GM12878 (cell line): ENCODE measurements at regions not wholly inside any gene's neighbourhood (a gene's known extent, or its start where the extent isn't known, plus 50 kb on each side); places are given as distances from the start of the nearest gene placed in this dataset.

ENCODE experiments used
- ATAC-seq: fragments of 200-7000 bp; cut with Tn5 transposase; 3 replicates; pipeline ENCODE4 v1.9.1; 2020; ENCODE audit warnings: mild to moderate bottlenecking, moderate library complexity
- BruUV-seq: library from RNA; stranded (reverse); fragments of 400-500 nt; replicated peaks from 2 replicates; lab custom pipeline; 2021; lab: Mats Ljungman, UMichigan
- CTCF ChIA-PET: fragments of 300-600 bp; sonication (Branson Sonifier 250); formaldehyde crosslinking; extraction: SDS; loops from one replicate; lab custom pipeline; 2021; ENCODE audit warnings: inconsistent platforms; lab: Yijun Ruan, JAX
- POLR2A ChIA-PET: fragments of 350-600 bp; formaldehyde crosslinking; extraction: SDS; loops from one replicate; lab custom pipeline; 2021; ENCODE audit warnings: inconsistent platforms; lab: Charles Lee
- RAD21 ChIA-PET: fragments of 300-600 bp; sonication (Branson Sonifier 250); formaldehyde crosslinking; loops from one replicate; lab custom pipeline; 2023; ENCODE audit warnings: antibody characterized with exemption; ENCODE audit not compliant: unreplicated experiment; lab: Charles Lee
- SMC1A ChIA-PET: fragments of 300-600 bp; sonication (Branson Sonifier 250); formaldehyde crosslinking; loops from one replicate; lab custom pipeline; 2023; ENCODE audit not compliant: unreplicated experiment, uncharacterized antibody; lab: Charles Lee
- DNase-seq: peaks from one replicate; pipeline ENCODE4 v3.0.0-alpha.2; 2011; ENCODE audit warnings: low read depth, low spot score
- FAIRE-seq: peaks from 3 replicates; lab custom pipeline; 2011; peaks lifted over from hg19 to GRCh38; lab: Jason Lieb, UNC
- H2AFZ ChIP-seq: 2 replicates; pipeline ENCODE4 v1.6.0; 2011; ENCODE audit warnings: low read depth, low read length, control low read depth; ENCODE audit not compliant: control insufficient read depth
- H3K27ac ChIP-seq: 2 replicates; pipeline ENCODE4 v1.5.1; 2011; ENCODE audit warnings: control low read depth; ENCODE audit not compliant: control insufficient read depth, insufficient read depth
- H3K27me3 ChIP-seq, 2 experiments: replicated peaks in 1 of 2; 2 replicates each; pipeline versions ENCODE4 v1.6.0 to v1.6.1; 2011; ENCODE audit warnings: low read length in 1 of 2; ENCODE audit not compliant: control insufficient read depth in 2 of 2, insufficient read depth in 2 of 2
- H3K36me3 ChIP-seq, 2 experiments: 2 replicates each; pipeline ENCODE4 v1.5.1; 2011; ENCODE audit warnings: low read length in 1 of 2; ENCODE audit not compliant: control insufficient read depth in 2 of 2, insufficient read depth in 2 of 2
- H3K4me1 ChIP-seq: 2 replicates; pipeline ENCODE4 v1.6.1; 2011; ENCODE audit warnings: mild to moderate bottlenecking, low read length, moderate library complexity, mixed read lengths; ENCODE audit not compliant: control insufficient read depth, insufficient read depth
- H3K4me2 ChIP-seq: 2 replicates; pipeline ENCODE4 v1.6.0; 2011; ENCODE audit warnings: control low read depth; ENCODE audit not compliant: control insufficient read depth, insufficient read depth
- H3K4me3 ChIP-seq: fragments of 200-600 bp; sonication (generic); 2 replicates; pipeline ENCODE4 v1.5.1; 2016
- H3K79me2 ChIP-seq: 2 replicates; pipeline ENCODE4 v1.6.0; 2011; ENCODE audit warnings: low read length; ENCODE audit not compliant: control insufficient read depth, insufficient read depth
- H3K9ac ChIP-seq: 2 replicates; pipeline ENCODE4 v1.8.0; 2011; ENCODE audit warnings: low read length, control low read depth, mixed read lengths; ENCODE audit not compliant: control insufficient read depth, insufficient read depth
- H3K9me3 ChIP-seq: replicated peaks from 3 replicates; pipeline ENCODE4 v1.5.1; 2011; ENCODE audit warnings: mild to moderate bottlenecking, low read length; ENCODE audit not compliant: control insufficient read depth, insufficient read depth
- H4K20me1 ChIP-seq: 2 replicates; pipeline ENCODE4 v1.6.0; 2011; ENCODE audit not compliant: control insufficient read depth, insufficient read depth
- CHD2 ChIP-seq: IDR thresholded peaks from 2 replicates; pipeline ENCODE4 v1.6.1; 2011; ENCODE audit warnings: low read depth, low read length, improper control_type of control experiment, borderline replicate concordance
- CTCF ChIP-seq, 3 experiments: IDR thresholded peaks in 2 of 3; conservative IDR thresholded peaks in 1 of 3; 2 replicates each; pipeline ENCODE4 v1.5.1; 2011; ENCODE audit warnings: low read depth in 3 of 3, low read length in 3 of 3, mild to moderate bottlenecking in 3 of 3, control low read depth in 2 of 3, moderate library complexity in 2 of 3, inconsistent platforms in 1 of 3, mixed read lengths in 1 of 3; ENCODE audit not compliant: control insufficient read depth in 2 of 3, insufficient read depth in 1 of 3; ENCODE audit errors: extremely low read depth in 1 of 3
- MEF2A ChIP-seq: IDR thresholded peaks from 2 replicates; pipeline ENCODE4 v1.6.1; 2011; ENCODE audit warnings: low read depth, mild to moderate bottlenecking, low read length, moderate library complexity; ENCODE audit not compliant: insufficient read depth
- RB1 ChIP-seq: fragments of 450-650 bp; formaldehyde crosslinking; IDR thresholded peaks from 2 replicates; pipeline ENCODE4 v1.6.1; 2017; ENCODE audit warnings: mild to moderate bottlenecking, borderline replicate concordance
- RFX5 ChIP-seq: IDR thresholded peaks from 2 replicates; pipeline ENCODE4 v1.6.1; 2011; ENCODE audit warnings: low read depth, low read length, improper control_type of control experiment
- TAF1 ChIP-seq: IDR thresholded peaks from 2 replicates; pipeline ENCODE4 v1.6.1; 2011; ENCODE audit warnings: mild to moderate bottlenecking, low read depth, low read length, borderline replicate concordance
- ZNF217 ChIP-seq: fragments of 450-650 bp; IDR thresholded peaks from 2 replicates; pipeline ENCODE4 v1.6.1; 2017; ENCODE audit warnings: antibody characterized with exemption, mild to moderate bottlenecking
- ZNF24 ChIP-seq: fragments of 450-650 bp; IDR thresholded peaks from 2 replicates; pipeline ENCODE4 v1.6.1; 2017; ENCODE audit warnings: antibody characterized with exemption, mild to moderate bottlenecking
- ZNF622 ChIP-seq: fragments of 450-650 bp; IDR thresholded peaks from 2 replicates; pipeline ENCODE4 v1.6.1; 2017; ENCODE audit warnings: mild to moderate bottlenecking, inconsistent platforms
- WGBS: methylation state at CpG from one replicate; pipeline ENCODE4 v1.1.6; 2016; ENCODE audit warnings: low lambda C conversion rate; ENCODE audit not compliant: insufficient replicate concordance, insufficient coverage; ENCODE audit errors: missing lambda C conversion rate; 5-methylcytosine and 5-hydroxymethylcytosine counted together
- in situ Hi-C: fragments of 300-500 bp; cut with MboI; formaldehyde crosslinking; loops from 9 replicates; pipeline ENCODE4 v1.14.3; 2018; ENCODE audit warnings: mixed read lengths
- intact Hi-C: fragments of 100-400 bp; cut with micrococcal nuclease; formaldehyde crosslinking; loops from one replicate; pipeline ENCODE4 v1.14.2; 2022; ENCODE audit not compliant: unreplicated experiment

DNA sequence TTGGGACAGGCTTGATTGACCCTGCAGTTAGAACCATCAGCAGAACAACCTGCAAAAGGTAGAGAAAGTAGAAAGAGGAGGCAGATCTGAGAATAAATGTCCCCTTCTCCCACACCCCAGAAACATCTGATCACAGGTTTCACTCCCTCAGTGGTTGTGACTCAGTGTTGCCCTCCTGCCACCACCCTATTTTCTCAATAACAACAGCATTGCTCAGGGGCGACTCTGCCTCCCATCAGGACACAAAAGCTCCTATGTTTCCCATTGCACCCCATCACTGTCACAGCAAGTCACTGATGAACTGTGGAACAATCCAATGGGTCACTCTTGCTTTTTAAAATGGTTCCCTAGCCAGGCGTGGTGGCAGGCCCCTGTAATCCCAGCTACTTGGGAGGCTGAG is 110.2 kb downstream of the RASSF10 start:
- ChIA-PET RAD21 (interaction anchor here (1.1 kb wide), 1 partner anchor 14 kb away, joined by 4 read pairs; no protein-coding TSS in a partner anchor), POLR2A (no interaction called here)
- H3K79me2 ChIP-seq, result no peaks in the 10 kb centered on the region
- intact Hi-C loops, result no loop called here
- no TSS peak for BruUV-seq
- DNase-seq, result no peak
- H4K20me1 ChIP-seq, result no peaks in the 10 kb centered on the region
- TF ChIP-seq TAF1 (no peak), ZNF24 (no peak), ZNF217 (no peak), RFX5 (no peak), MEF2A (no peak), CTCF (IDR thresholded peaks at IDR 0.05 in 2 of 3, conservative IDR thresholded peaks at IDR 0.05 in 1 of 3; ENCODE audit: control insufficient read depth in 2 of 3, extremely low read depth in 1 of 3, insufficient read depth in 1 of 3, low read depth in 3 of 3, low read length in 3 of 3) (no peak), ZNF622 (no peak), RB1 (no peak), CHD2 (no peak)
- TF ChIP-seq, all 136 proteins: peak for 0
- ChIA-PET CTCF (interaction anchor here (0.6 to 2.5 kb wide), 6 partner anchors 21 to 156 kb away, joined by 3 to 9 read pairs (median 4); no protein-coding TSS in a partner anchor), SMC1A (interaction anchor here (0.6 to 3.1 kb wide), 10 partner anchors 10 to 155 kb away, joined by 3 to 13 read pairs (median 4); no protein-coding TSS in a partner anchor)
- FAIRE-seq (no peak), ATAC-seq (no peak)
- Histone ChIP-seq H3K27ac (no peak overlapping the region), H3K4me3 (no peak overlapping the region), H3K36me3 (no peaks in the 10 kb centered on the region), H3K27me3 (no peaks in the 10 kb centered on the region), H2AFZ (no peak overlapping the region), H3K9ac (no peak overlapping the region), H3K4me1 (no peaks in the 10 kb centered on the region), H3K4me2 (no peak overlapping the region), H3K9me3 (no peaks in the 10 kb centered on the region)
- WGBS, result 38% methylated on average over 2 of the region's 2 CpGs
- in situ Hi-C loops, result no loop called here
